Colonic mucosa (tissue), 4 donors: ENCODE measurements at regions not wholly inside any gene's neighbourhood (a gene's known extent, or its start where the extent isn't known, plus 50 kb on each side); places are given as distances from the start of the nearest gene placed in this dataset.

ENCODE experiments used
- DNase-seq: peaks from one replicate; pipeline ENCODE4 v3.0.0-alpha.2; 2020
- H3K27ac ChIP-seq: fragments of 200-600 bp; one replicate; pipeline ENCODE4 v1.8.0; 2021
- H3K27me3 ChIP-seq: fragments of 200-600 bp; one replicate; pipeline ENCODE4 v1.8.0; 2021
- H3K36me3 ChIP-seq: fragments of 200-600 bp; one replicate; pipeline ENCODE4 v1.8.0; 2021
- H3K4me1 ChIP-seq: fragments of 200-600 bp; one replicate; pipeline ENCODE4 v1.8.0; 2021; ENCODE audit warnings: mild to moderate bottlenecking
- H3K4me3 ChIP-seq: fragments of 200-600 bp; one replicate; pipeline ENCODE4 v1.8.0; 2021
- H3K9ac ChIP-seq, 2 donors: one replicate each; pipeline ENCODE4 v1.7.0; 2013; ENCODE audit warnings: control low read depth in 2 of 2, low read depth in 2 of 2, low read length in 2 of 2
- H3K9me3 ChIP-seq: fragments of 200-600 bp; one replicate; pipeline ENCODE4 v1.8.0; 2021
- intact Hi-C: fragments of 100-400 bp; cut with DNase I; formaldehyde crosslinking; loops from one replicate; pipeline ENCODE4 v1.14.1; 2022
- TF ChIP-seq, protein P1 (sequence below): fragments of 200-600 bp; IDR thresholded peaks from one replicate; pipeline ENCODE4 v1.8.0; 2022; ENCODE audit warnings: antibody characterized with exemption, mild to moderate bottlenecking
- donor health status: healthy.
- donor health status: DM: no; HTN: no; CAD: no.
- donor health status: DM: no; HTN: no; CAD: no.

DNA sequence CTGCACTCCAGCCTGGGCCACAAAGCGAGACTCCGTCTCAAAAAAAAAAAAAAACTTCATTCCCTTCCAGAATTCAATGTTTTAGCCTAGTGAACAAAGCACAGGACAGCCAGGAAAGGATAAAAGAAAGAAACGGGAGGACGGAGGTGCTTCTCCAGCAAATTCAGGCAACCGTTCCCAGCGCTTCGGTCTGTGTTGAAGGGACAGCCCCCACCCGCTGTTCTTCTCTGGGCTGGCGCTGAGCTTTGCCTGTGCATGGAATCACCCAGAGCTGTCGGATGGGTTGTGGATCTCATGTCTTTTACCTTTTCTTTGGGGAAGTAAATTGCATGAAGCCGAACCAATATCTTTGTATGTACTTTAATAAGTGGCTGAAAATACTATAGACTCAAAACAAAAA, 248.4 kb upstream of the IRX2 start:
- no peaks in the 10 kb centered on the region for H3K4me1 ChIP-seq
- H3K27me3 ChIP-seq, result no peaks in the 10 kb centered on the region
- DNase-seq, result no peak
- H3K27ac ChIP-seq, result no peak overlapping the region
- H3K36me3 ChIP-seq, result no peaks in the 10 kb centered on the region
- H3K9ac ChIP-seq, result no peak overlapping the region
- no peaks in the 10 kb centered on the region for H3K9me3 ChIP-seq
- H3K4me3 ChIP-seq, result no peak overlapping the region
- TF ChIP-seq, protein P1, sequence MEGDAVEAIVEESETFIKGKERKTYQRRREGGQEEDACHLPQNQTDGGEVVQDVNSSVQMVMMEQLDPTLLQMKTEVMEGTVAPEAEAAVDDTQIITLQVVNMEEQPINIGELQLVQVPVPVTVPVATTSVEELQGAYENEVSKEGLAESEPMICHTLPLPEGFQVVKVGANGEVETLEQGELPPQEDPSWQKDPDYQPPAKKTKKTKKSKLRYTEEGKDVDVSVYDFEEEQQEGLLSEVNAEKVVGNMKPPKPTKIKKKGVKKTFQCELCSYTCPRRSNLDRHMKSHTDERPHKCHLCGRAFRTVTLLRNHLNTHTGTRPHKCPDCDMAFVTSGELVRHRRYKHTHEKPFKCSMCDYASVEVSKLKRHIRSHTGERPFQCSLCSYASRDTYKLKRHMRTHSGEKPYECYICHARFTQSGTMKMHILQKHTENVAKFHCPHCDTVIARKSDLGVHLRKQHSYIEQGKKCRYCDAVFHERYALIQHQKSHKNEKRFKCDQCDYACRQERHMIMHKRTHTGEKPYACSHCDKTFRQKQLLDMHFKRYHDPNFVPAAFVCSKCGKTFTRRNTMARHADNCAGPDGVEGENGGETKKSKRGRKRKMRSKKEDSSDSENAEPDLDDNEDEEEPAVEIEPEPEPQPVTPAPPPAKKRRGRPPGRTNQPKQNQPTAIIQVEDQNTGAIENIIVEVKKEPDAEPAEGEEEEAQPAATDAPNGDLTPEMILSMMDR, result no peak
- intact Hi-C loops, result no loop called here

DNA sequence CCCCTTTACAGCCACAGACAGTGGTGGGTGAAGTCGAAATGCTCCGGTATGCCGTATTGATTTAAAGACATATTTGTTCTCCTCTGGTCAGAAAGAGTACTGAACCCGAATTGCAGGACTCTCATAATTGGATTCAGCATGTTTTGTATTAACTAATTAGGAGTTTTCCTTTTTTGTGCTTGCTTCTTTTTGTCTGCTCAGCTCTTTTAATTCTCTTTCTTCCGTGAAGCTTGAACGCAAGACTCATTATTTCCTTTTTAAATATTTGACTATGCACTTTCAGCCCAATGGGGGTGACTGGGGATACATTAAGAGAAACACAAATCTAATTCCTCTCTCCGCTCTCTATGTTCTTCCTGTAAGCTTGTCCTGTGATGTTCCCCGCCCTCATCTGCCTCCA, 246.6 kb upstream of the IRX2 start:
- Histone ChIP-seq H3K27me3 (no peaks in the 10 kb centered on the region), H3K4me1 (no peaks in the 10 kb centered on the region), H3K9me3 (no peaks in the 10 kb centered on the region), H3K4me3 (no peak overlapping the region), H3K9ac (no peak overlapping the region), H3K36me3 (no peaks in the 10 kb centered on the region), H3K27ac (no peak overlapping the region)
- TF ChIP-seq, protein P1, result no peak
- DNase-seq, result no peak
- intact Hi-C loops, result no loop called here

DNA sequence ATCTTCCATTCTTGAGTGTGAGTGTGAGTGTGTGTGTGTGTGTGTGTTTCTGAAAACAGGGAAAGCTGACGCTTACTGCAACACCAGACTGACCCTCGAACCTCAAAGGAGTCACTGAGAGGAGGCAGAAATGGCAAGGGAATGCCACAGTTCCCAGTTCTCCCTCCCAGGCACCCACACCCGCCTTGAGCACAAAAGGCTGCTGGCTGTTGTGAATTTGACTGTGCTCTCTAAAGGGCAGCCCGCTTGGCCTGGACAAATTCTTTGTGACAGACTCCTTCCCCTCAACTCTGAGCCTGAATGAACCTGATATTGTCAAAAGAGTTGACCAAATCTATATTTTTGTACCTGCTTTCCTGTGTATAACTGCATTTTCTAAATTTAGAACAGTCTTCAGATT, 245.7 kb upstream of the IRX2 start:
- TF ChIP-seq, protein P1, result no peak
- H3K36me3 ChIP-seq, result no peaks in the 10 kb centered on the region
- no peak for DNase-seq
- H3K9me3 ChIP-seq, result no peaks in the 10 kb centered on the region
- H3K4me1 ChIP-seq, result no peaks in the 10 kb centered on the region
- H3K4me3 ChIP-seq, result no peak overlapping the region
- H3K27ac ChIP-seq, result no peak overlapping the region
- H3K9ac ChIP-seq, result no peak overlapping the region
- intact Hi-C loops, result no loop called here
- H3K27me3 ChIP-seq, result no peaks in the 10 kb centered on the region

DNA sequence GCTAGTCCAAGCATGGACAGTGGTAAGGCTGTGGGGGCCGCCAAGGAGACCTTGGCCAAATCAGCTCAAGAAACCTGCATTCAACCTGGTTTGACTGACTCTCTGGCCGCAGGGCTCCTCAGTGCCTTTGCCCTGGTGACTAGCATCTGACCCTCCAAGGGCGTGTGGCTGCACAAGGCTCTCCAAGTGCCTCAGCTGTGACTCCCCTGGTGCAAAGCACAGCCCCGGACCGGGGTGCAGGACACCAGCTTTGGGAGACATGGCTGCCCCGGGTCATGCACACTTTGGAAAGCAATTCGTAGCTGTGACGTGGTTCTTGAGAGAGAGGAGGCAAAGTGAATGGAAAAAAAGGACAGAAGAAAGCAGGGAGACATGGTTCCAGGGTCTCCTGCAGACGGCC, 245.2 kb upstream of the IRX2 start:
- no peak for DNase-seq
- H3K27ac ChIP-seq, result no peak overlapping the region
- H3K36me3 ChIP-seq, result no peaks in the 10 kb centered on the region
- H3K9me3 ChIP-seq, result no peaks in the 10 kb centered on the region
- no peaks in the 10 kb centered on the region for H3K4me1 ChIP-seq
- TF ChIP-seq, protein P1, result no peak
- no peak overlapping the region for H3K4me3 ChIP-seq
- no peak overlapping the region for H3K9ac ChIP-seq
- intact Hi-C loops, result no loop called here
- H3K27me3 ChIP-seq, result no peaks in the 10 kb centered on the region

DNA sequence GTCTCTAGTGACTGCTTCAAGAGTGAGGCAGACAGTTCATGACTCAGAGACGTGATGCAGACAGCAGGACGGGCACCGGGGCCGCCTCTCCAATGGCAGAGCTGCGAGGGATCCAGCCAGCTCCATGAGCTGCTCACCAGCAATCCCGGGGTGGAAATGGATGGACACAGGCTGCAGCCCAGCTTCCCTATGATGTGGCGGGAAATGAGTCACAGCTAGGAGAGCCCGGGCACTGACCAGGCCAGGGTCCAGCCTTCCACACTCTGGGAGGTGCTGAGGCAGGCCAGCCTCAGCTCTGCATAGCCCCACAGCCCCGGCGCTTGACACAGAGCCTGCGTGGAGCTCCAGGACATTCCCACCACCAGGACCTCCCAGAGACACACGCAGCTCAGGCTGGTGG, 244.8 kb upstream of the IRX2 start:
- H3K4me3 ChIP-seq, result no peak overlapping the region
- H3K4me1 ChIP-seq, result no peaks in the 10 kb centered on the region
- no peak for DNase-seq
- TF ChIP-seq, protein P1, result no peak
- no peaks in the 10 kb centered on the region for H3K9me3 ChIP-seq
- no peaks in the 10 kb centered on the region for H3K36me3 ChIP-seq
- intact Hi-C loops, result no loop called here
- H3K9ac ChIP-seq, result no peak overlapping the region
- H3K27me3 ChIP-seq, result no peaks in the 10 kb centered on the region
- H3K27ac ChIP-seq, result no peak overlapping the region

DNA sequence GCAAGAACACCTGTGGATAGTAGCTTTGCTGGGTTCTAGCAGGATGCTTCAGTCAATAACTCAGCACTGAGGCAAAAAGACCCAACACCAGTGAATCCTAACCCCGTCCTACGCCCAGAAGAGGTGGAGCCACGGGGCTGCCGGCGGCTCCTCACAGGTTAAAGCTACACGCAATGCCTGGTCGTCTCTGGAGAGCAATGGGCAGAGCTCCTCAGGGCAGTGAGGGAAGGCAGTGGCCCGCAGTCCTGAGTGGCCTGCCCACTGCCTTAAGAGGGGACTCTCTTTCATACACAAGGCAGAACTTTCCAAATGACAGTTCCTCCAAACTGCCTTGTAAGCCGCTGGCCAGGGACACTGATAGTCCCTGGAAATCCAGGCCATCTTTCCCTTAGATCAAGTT, 244.2 kb upstream of the IRX2 start:
- Histone ChIP-seq H3K9ac (no peak overlapping the region), H3K27ac (no peak overlapping the region), H3K4me3 (no peak overlapping the region), H3K4me1 (no peaks in the 10 kb centered on the region), H3K9me3 (no peaks in the 10 kb centered on the region), H3K27me3 (no peaks in the 10 kb centered on the region), H3K36me3 (no peaks in the 10 kb centered on the region)
- intact Hi-C loops, result no loop called here
- no peak for DNase-seq
- TF ChIP-seq, protein P1, result no peak
